Neural progenitor cell (in vitro differentiated cells): ENCODE measurements at regions not wholly inside any gene's neighbourhood (a gene's known extent, or its start where the extent isn't known, plus 50 kb on each side); places are given as distances from the start of the nearest gene placed in this dataset.

Experiments used
- CTCF ChIP-seq: fragments of 200-600 bp; sonication (generic); IDR thresholded peaks from 2 replicates; pipeline ENCODE4 v1.5.1; 2017; ENCODE audit warnings: antibody characterized with exemption, mild to moderate bottlenecking
- EZH2phosphoT487 ChIP-seq: fragments of 200-600 bp; sonication (generic); IDR thresholded peaks from 2 replicates; pipeline ENCODE4 v1.6.1; 2017; ENCODE audit warnings: antibody characterized with exemption

DNA sequence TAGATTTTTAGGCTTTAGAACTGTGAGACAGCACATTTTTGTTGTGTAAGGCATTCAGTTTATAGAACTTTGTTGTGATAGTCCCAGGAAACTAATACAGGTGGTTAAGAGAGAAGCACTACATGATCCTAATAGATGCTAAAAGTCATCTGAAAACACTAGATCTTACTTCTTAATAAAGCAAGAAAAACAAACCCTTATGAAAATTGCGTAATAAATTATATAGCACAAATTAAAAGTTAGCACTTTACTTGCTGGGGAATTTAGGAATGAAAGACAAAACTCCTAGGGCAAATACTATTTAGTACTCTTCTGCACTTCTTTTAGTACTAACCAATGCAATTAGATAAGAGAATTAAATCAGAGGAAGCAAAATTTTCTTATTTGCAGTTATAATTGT, 163.3 kb upstream of the SHISA6 start:
- TF ChIP-seq CTCF (no peak), EZH2phosphoT487 (no peak)
